DND-41 (cell line): ENCODE measurements at regions not wholly inside any gene's neighbourhood (a gene's known extent, or its start where the extent isn't known, plus 50 kb on each side); places are given as distances from the start of the nearest gene placed in this dataset.

ENCODE experiments used
- ATAC-seq: fragments of 200-7000 bp; cut with Tn5 transposase; 3 replicates; pipeline ENCODE4 v1.9.1; 2021; ENCODE audit warnings: low read depth; ENCODE audit not compliant: insufficient read depth
- DNase-seq: peaks from one replicate; pipeline ENCODE4 v3.0.0-alpha.2; 2020
- H2AFZ ChIP-seq: 2 replicates; pipeline ENCODE4 v1.6.0; 2012; ENCODE audit warnings: low read depth, low read length
- H3K27ac ChIP-seq: 2 replicates; pipeline ENCODE4 v1.5.1; 2012; ENCODE audit warnings: low read length, inconsistent platforms
- H3K27me3 ChIP-seq: fragments of 200-600 bp; sonication (generic); 2 replicates; pipeline ENCODE4 v1.6.0; 2012; ENCODE audit warnings: low read length, mild to moderate bottlenecking, inconsistent platforms; ENCODE audit not compliant: insufficient read depth, poor library complexity
- H3K36me3 ChIP-seq: 2 replicates; pipeline ENCODE4 v1.5.1; 2012; ENCODE audit warnings: low read length, inconsistent platforms; ENCODE audit not compliant: insufficient read depth
- H3K4me1 ChIP-seq: 2 replicates; pipeline ENCODE4 v1.5.1; 2012; ENCODE audit warnings: mild to moderate bottlenecking, low read length; ENCODE audit not compliant: insufficient read depth
- H3K4me2 ChIP-seq: 2 replicates; pipeline ENCODE4 v1.6.0; 2012; ENCODE audit warnings: mild to moderate bottlenecking, moderate library complexity, low read length, inconsistent platforms; ENCODE audit not compliant: insufficient read depth
- H3K4me3 ChIP-seq, 2 experiments: fragments of 200-600 bp in 1 of 2; shearing (Covaris generic) in 1 of 2; 2 replicates each; pipeline ENCODE4 v1.5.1; 2012 to 2016; ENCODE audit warnings: inconsistent platforms in 2 of 2, low read length in 2 of 2, mild to moderate bottlenecking in 2 of 2, low read depth in 1 of 2, moderate library complexity in 1 of 2
- H3K79me2 ChIP-seq: 2 replicates; pipeline ENCODE4 v1.6.0; 2012; ENCODE audit warnings: low read length, inconsistent platforms; ENCODE audit not compliant: insufficient read depth
- H3K9ac ChIP-seq: 2 replicates; pipeline ENCODE4 v1.6.0; 2012; ENCODE audit warnings: low read depth, mild to moderate bottlenecking, inconsistent platforms, low read length, moderate library complexity
- H3K9me3 ChIP-seq: 2 replicates; pipeline ENCODE4 v1.5.1; 2012; ENCODE audit warnings: low read length, moderate library complexity, mild to moderate bottlenecking, inconsistent platforms; ENCODE audit not compliant: insufficient read depth, severe bottlenecking
- H4K20me1 ChIP-seq: 2 replicates; pipeline ENCODE4 v1.6.0; 2012; ENCODE audit warnings: low read length; ENCODE audit not compliant: insufficient read depth
- CTCF ChIP-seq: IDR thresholded peaks from 2 replicates; pipeline ENCODE4 v1.5.1; 2012; ENCODE audit warnings: borderline replicate concordance, low read length, moderate library complexity, mild to moderate bottlenecking; ENCODE audit not compliant: poor library complexity, severe bottlenecking; ENCODE audit errors: extremely low read depth
- EZH2 ChIP-seq: IDR thresholded peaks from 3 replicates; pipeline ENCODE4 v1.6.1; 2012; ENCODE audit warnings: borderline replicate concordance, low read depth, mild to moderate bottlenecking, moderate library complexity, low read length, inconsistent platforms; ENCODE audit not compliant: severe bottlenecking

DNA sequence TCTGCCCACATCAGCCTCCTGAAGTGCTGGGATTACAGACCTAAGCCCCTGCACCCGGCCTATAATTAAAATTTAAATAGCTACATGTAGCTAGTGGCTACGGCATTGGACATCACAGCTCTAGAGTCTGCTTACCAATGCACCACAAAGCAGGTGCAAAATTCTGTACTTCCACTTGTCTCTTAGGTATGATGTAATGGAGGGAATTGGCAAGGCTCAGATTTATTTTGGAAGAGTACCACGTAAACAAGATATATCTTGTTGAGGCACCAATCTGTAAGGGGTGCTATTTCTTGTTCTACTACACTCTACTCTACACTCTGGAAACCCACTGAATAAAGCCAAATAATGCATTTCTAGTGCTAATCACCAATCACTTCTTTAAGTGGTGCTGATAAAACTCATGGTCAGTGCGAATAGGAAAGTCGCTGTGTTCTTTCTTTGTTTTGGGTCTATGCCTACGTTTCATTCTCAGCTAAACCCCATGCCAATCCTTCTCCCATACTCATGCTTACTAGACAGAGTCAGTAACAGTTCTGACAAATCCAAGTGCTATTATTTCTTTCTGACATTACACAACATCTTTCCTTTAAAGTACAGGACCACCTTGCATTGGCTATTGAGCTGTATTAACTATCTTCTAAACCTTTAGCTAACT is 92.3 kb downstream of the GC start:
- Histone ChIP-seq H3K9ac (no peak overlapping the region), H3K4me3 (no peak overlapping the region), H3K27me3 (no peaks in the 10 kb centered on the region), H3K4me2 (no peak overlapping the region), H3K36me3 (no peaks in the 10 kb centered on the region), H3K4me1 (no peaks in the 10 kb centered on the region), H3K9me3 (no peaks in the 10 kb centered on the region), H3K79me2 (no peaks in the 10 kb centered on the region), H4K20me1 (no peaks in the 10 kb centered on the region), H3K27ac (no peak overlapping the region), H2AFZ (no peak overlapping the region)
- no peak for TF ChIP-seq EZH2
- TF ChIP-seq CTCF: no peak
- DNase-seq (no peak), ATAC-seq (no peak)

DNA sequence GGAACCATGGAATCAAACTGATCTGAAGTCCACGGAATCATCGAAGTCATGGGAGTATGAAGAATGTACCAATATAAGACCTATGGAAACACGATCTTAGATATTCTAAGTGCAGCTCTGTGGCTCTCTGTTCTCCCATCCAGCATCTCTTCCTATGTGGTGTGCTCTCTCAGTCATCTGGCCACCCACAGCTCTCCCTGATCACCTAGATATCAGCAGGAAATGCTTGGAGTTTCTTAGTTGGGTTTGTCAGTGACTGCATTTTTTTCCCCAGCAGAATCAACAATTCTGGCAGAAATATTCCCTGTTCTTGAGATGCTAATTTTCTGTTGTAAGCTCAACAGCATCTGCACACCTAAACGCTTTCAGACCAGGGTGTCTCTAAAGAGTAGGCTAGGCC is 94.1 kb downstream of the GC start:
- H3K9ac ChIP-seq: no peak overlapping the region
- no peaks in the 10 kb centered on the region for H3K4me1 ChIP-seq
- ATAC-seq (no peak), DNase-seq (no peak)
- no peaks in the 10 kb centered on the region for H3K36me3 ChIP-seq
- TF ChIP-seq CTCF (no peak), EZH2 (no peak)
- no peaks in the 10 kb centered on the region for H3K27me3 ChIP-seq
- no peak overlapping the region for H3K4me3 ChIP-seq
- H4K20me1 ChIP-seq: no peaks in the 10 kb centered on the region
- no peak overlapping the region for H3K27ac ChIP-seq
- no peaks in the 10 kb centered on the region for H3K9me3 ChIP-seq
- no peaks in the 10 kb centered on the region for H3K79me2 ChIP-seq
- no peak overlapping the region for H2AFZ ChIP-seq
- H3K4me2 ChIP-seq: no peak overlapping the region

GRCh38 chr4:71687056-71687455 is 96.8 kb downstream of the GC start:
- H3K9ac ChIP-seq: no peak overlapping the region
- H2AFZ ChIP-seq: no peak overlapping the region
- no peaks in the 10 kb centered on the region for H3K9me3 ChIP-seq
- H3K27ac ChIP-seq: no peak overlapping the region
- no peaks in the 10 kb centered on the region for H3K4me1 ChIP-seq
- no peaks in the 10 kb centered on the region for H3K79me2 ChIP-seq
- H3K27me3 ChIP-seq: no peaks in the 10 kb centered on the region
- no peak for DNase-seq
- TF ChIP-seq CTCF (no peak), EZH2 (no peak)
- H3K4me2 ChIP-seq: no peak overlapping the region
- no peaks in the 10 kb centered on the region for H3K36me3 ChIP-seq
- H3K4me3 ChIP-seq: no peak overlapping the region
- no peak for ATAC-seq
- H4K20me1 ChIP-seq: no peaks in the 10 kb centered on the region

DNA sequence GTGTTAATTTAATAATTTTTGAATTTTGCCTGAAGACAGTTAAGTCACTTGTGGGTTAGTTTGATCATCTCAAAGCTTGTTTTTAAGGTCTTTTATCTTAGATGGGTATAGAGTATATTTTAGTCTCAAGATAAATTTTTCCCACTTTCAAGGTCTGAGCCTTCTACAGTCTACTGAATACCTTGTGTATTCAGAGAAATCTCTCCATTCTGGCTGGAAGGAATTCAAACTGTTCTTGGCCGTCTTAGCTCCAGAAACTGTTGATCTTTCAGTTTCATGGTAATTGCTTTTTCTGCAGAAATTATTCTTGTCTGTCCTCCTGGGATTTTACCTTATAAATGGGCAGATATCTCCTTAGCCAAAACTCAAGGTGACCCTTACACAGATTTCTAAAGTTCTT is 97.9 kb downstream of the GC start:
- Histone ChIP-seq H4K20me1 (no peaks in the 10 kb centered on the region), H3K27me3 (no peaks in the 10 kb centered on the region), H3K9me3 (no peaks in the 10 kb centered on the region), H2AFZ (no peak overlapping the region), H3K79me2 (no peaks in the 10 kb centered on the region), H3K4me2 (no peak overlapping the region), H3K36me3 (no peaks in the 10 kb centered on the region), H3K4me3 (no peak overlapping the region), H3K4me1 (no peaks in the 10 kb centered on the region), H3K27ac (no peak overlapping the region), H3K9ac (no peak overlapping the region)
- ATAC-seq: no peak
- TF ChIP-seq CTCF (no peak), EZH2 (no peak)
- DNase-seq: no peak
